Left lung (tissue), 4 donors: ENCODE measurements at regions not wholly inside any gene's neighbourhood (a gene's known extent, or its start where the extent isn't known, plus 50 kb on each side); places are given as distances from the start of the nearest gene placed in this dataset.

Experiments
- ATAC-seq: fragments of 200-7000 bp; cut with Tn5 transposase; one replicate; pipeline ENCODE4 v1.9.1; 2020; ENCODE audit warnings: moderate library complexity
- DNase-seq, 4 donors: peaks; one replicate each; pipeline ENCODE4 v3.0.0-alpha.2; 2013 to 2020
- H3K27ac ChIP-seq, 2 donors: fragments of 200-600 bp; sonication (generic) in 1 of 2; one replicate each; pipeline versions ENCODE4 v1.5.0 to v1.8.0; 2020 to 2021
- H3K27me3 ChIP-seq, 2 donors: fragments of 200-600 bp; sonication (generic) in 1 of 2; one replicate each; pipeline versions ENCODE4 v1.5.0 to v1.8.0; 2020 to 2021
- H3K36me3 ChIP-seq, 2 donors: fragments of 200-600 bp; sonication (generic) in 1 of 2; one replicate each; pipeline versions ENCODE4 v1.5.0 to v1.8.0; 2020 to 2021
- H3K4me1 ChIP-seq, 2 donors: fragments of 200-600 bp; one replicate each; pipeline ENCODE4 v1.8.0; 2021
- H3K4me3 ChIP-seq, 2 donors: fragments of 200-600 bp; sonication (generic) in 1 of 2; one replicate each; pipeline versions ENCODE4 v1.5.0 to v1.8.0; 2020 to 2021; ENCODE audit warnings: mild to moderate bottlenecking in 1 of 2
- H3K9me3 ChIP-seq, 2 donors: fragments of 200-600 bp; sonication (generic) in 1 of 2; one replicate each; pipeline versions ENCODE4 v1.5.0 to v1.8.0; 2020 to 2021
- intact Hi-C, 2 donors: fragments of 100-400 bp; cut with DNase I; formaldehyde crosslinking; loops; one replicate each; pipeline versions ENCODE4 v1.11.2 to v1.14.2; 2022
- TF ChIP-seq, protein P1 (sequence below), 2 donors: fragments of 200-600 bp; sonication (generic) in 1 of 2; IDR thresholded peaks; one replicate each; pipeline versions ENCODE4 v1.5.0 to v1.8.0; 2021; ENCODE audit warnings: antibody characterized with exemption in 2 of 2
- donor health status: DM: no; HTN: yes; CAD: no.
- donor health status: DM: no; HTN: no; CAD: no.

DNA sequence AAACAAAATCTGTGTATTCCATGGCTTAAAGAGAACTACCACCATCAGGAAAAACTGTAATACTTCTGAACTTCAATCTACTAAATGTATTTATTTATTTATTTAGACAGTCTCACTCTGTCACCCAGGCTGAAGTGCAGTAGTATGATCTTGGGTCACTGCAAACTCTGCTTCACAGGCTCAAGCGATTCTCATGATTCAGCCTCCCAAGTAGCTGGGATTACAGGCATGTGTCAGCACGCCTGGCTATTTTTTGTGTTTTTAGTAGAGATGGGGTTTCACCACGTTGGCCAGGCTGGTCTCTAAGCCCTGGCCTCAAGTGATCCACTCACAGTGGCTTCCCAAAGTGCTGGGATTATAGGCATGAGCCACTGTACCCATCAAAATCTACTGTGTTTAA is 202.3 kb upstream of the POU1F1 start:
- Histone ChIP-seq H3K27me3 (no peaks in the 10 kb centered on the region), H3K27ac (no peak overlapping the region), H3K4me3 (no peak overlapping the region), H3K36me3 (no peaks in the 10 kb centered on the region), H3K9me3 (peaks cover 0 to 4% of the 10 kb centered on the region in 2 donors), H3K4me1 (no peaks in the 10 kb centered on the region)
- no peak for ATAC-seq
- no peak for DNase-seq
- TF ChIP-seq, protein P1, sequence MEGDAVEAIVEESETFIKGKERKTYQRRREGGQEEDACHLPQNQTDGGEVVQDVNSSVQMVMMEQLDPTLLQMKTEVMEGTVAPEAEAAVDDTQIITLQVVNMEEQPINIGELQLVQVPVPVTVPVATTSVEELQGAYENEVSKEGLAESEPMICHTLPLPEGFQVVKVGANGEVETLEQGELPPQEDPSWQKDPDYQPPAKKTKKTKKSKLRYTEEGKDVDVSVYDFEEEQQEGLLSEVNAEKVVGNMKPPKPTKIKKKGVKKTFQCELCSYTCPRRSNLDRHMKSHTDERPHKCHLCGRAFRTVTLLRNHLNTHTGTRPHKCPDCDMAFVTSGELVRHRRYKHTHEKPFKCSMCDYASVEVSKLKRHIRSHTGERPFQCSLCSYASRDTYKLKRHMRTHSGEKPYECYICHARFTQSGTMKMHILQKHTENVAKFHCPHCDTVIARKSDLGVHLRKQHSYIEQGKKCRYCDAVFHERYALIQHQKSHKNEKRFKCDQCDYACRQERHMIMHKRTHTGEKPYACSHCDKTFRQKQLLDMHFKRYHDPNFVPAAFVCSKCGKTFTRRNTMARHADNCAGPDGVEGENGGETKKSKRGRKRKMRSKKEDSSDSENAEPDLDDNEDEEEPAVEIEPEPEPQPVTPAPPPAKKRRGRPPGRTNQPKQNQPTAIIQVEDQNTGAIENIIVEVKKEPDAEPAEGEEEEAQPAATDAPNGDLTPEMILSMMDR (IDR thresholded peaks at IDR 0.05), result no peak
- intact Hi-C loops, result no loop called here

DNA sequence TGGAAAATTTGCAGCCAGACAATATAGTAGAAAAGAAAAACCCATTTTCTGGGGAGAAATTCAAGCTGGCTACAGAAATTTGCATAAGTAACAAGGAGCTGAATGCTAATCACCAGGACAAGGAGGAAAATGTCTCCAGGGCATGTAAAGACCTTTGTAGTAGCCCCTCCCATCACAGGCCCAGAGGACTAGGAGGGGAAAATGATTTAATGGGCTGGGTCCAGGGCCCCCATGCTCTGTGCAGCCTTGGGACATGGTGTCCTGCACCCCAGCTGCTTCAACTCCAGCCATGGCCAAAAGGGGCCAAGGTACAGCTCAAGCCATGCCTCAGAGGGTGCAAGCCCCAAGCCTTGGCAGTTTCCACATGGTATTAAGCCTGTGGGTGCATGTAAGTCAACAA is 197.6 kb upstream of the POU1F1 start:
- ATAC-seq (no peak), DNase-seq (peak in 1 of 4 donors; percentile 26)
- Histone ChIP-seq H3K4me1 (no peaks in the 10 kb centered on the region), H3K9me3 (peaks cover 0 to 19% of the 10 kb centered on the region in 2 donors), H3K4me3 (no peak overlapping the region), H3K27me3 (no peaks in the 10 kb centered on the region), H3K27ac (no peak overlapping the region), H3K36me3 (no peaks in the 10 kb centered on the region)
- intact Hi-C loops, result no loop called here
- TF ChIP-seq, protein P1 (IDR thresholded peaks at IDR 0.05), result no peak

DNA sequence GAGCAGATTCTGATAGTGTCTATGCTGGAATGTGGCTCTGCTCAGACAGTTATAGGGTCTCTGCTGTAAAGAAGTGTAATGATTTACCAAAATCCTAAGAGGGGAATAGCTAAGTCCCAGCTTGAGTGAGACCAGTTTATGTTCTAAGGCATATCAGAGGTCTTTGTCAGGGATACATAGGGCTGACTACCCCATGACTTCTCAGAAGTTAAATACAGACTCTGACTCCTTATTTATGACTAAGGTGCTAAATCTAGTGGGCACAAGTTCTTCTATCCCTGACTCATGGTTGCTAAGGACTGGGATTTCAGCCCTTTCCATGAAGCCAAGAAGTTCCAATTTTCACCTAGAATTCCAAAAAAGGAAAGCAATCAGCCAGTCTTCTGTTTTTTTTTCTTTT is 192.6 kb upstream of the POU1F1 start:
- Histone ChIP-seq H3K9me3 (peaks cover 0 to 20% of the 10 kb centered on the region in 2 donors), H3K4me1 (no peaks in the 10 kb centered on the region), H3K27ac (no peak overlapping the region), H3K27me3 (no peaks in the 10 kb centered on the region), H3K4me3 (no peak overlapping the region), H3K36me3 (no peaks in the 10 kb centered on the region)
- intact Hi-C loops, result no loop called here
- DNase-seq (no peak), ATAC-seq (no peak)
- TF ChIP-seq, protein P1 (IDR thresholded peaks at IDR 0.05), result no peak

DNA sequence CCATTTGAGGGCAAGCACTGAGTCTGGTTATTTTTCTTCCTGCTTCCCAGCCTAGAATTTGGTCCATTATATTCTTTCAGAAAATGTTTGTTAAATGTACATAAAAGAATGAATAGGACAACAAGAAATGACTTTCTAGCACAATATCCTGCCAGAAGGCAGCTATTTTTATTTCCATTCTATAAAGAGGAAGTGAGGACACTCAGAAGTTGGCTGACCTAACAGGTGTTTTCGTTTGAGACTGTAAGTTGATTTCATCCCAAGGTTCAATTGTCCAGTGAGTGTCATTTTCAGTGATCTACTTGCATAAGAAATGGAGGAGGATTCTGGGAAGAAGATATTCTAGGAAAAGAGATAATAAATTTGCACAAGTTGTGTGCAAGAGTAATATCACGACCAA is 191.9 kb upstream of the POU1F1 start:
- DNase-seq, result no peak
- Histone ChIP-seq H3K9me3 (peaks cover 0 to 17% of the 10 kb centered on the region in 2 donors), H3K27ac (no peak overlapping the region), H3K36me3 (no peaks in the 10 kb centered on the region), H3K27me3 (no peaks in the 10 kb centered on the region), H3K4me3 (no peak overlapping the region), H3K4me1 (no peaks in the 10 kb centered on the region)
- intact Hi-C loops, result no loop called here
- ATAC-seq, result no peak
- TF ChIP-seq, protein P1 (IDR thresholded peaks at IDR 0.05), result no peak

DNA sequence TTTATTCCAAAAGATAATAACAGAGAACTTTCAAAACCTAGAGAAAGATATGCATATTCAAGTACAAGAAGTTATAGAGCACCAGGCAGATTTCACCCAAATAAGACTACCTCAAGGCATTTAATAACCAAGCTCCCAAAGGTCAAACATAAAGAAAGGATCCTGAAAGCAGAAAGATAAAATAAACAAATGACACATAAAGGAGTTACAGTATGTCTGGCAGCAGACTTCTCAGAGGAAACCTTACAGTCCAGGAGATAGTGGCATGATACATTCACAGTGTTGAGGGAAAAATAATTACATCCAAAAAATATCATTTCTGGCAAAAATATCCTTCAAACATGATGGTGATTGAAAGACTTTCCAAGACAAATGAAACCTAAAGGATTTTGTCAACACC is 185.8 kb upstream of the POU1F1 start:
- Histone ChIP-seq H3K4me1 (no peaks in the 10 kb centered on the region), H3K36me3 (no peaks in the 10 kb centered on the region), H3K27me3 (no peaks in the 10 kb centered on the region), H3K4me3 (no peak overlapping the region), H3K27ac (no peak overlapping the region), H3K9me3 (peaks cover 0 to 5% of the 10 kb centered on the region in 2 donors)
- DNase-seq, result no peak
- TF ChIP-seq, protein P1 (IDR thresholded peaks at IDR 0.05), result no peak
- ATAC-seq, result no peak
- intact Hi-C loops, result no loop called here
